ENCODE measurements at regions not wholly inside any gene's neighbourhood (a gene's known extent, or its start where the extent isn't known, plus 50 kb on each side); places are given as distances from the start of the nearest gene placed in this dataset.

- no peak for DNase-seq (ENCODE audit: low spot score)
Observed at GRCh38 chr4:138312536-138312911, 70.4 kb upstream of the SLC7A11 start.

GRCh38 chr4:138311771-138312535 is 69.8 kb upstream of the SLC7A11 start:
- DNase-seq (ENCODE audit: low spot score) = no peak

GRCh38 chr4:138310991-138311390 is 68.8 kb upstream of the SLC7A11 start:
- no peak for DNase-seq (ENCODE audit: low spot score)

GRCh38 chr4:138310498-138310897 is 68.3 kb upstream of the SLC7A11 start:
- no peak for DNase-seq (ENCODE audit: low spot score)

GRCh38 chr4:138308356-138308755 is 66.2 kb upstream of the SLC7A11 start:
- DNase-seq (ENCODE audit: low spot score) = no peak

- DNase-seq (ENCODE audit: low spot score) = no peak
Observed at GRCh38 chr4:138307319-138307718, 65.2 kb upstream of the SLC7A11 start.

GRCh38 chr4:138305050-138305449 is 62.9 kb upstream of the SLC7A11 start:
- no peak for DNase-seq (ENCODE audit: low spot score)

GRCh38 chr4:138301536-138301935 is 59.4 kb upstream of the SLC7A11 start:
- DNase-seq (ENCODE audit: low spot score) = no peak

GRCh38 chr4:138300616-138301015 is 58.5 kb upstream of the SLC7A11 start:
- no peak for DNase-seq (ENCODE audit: low spot score)

- DNase-seq (ENCODE audit: low spot score) = no peak
Observed at GRCh38 chr4:138299881-138300280, 57.7 kb upstream of the SLC7A11 start.

- no peak for DNase-seq (ENCODE audit: low spot score)
Observed at GRCh38 chr4:138298866-138299265, 56.7 kb upstream of the SLC7A11 start.

GRCh38 chr4:138298431-138298830 is 56.3 kb upstream of the SLC7A11 start:
- DNase-seq (ENCODE audit: low spot score) = no peak

- DNase-seq (ENCODE audit: low spot score) = no peak
Observed at GRCh38 chr4:138297743-138298405, 55.7 kb upstream of the SLC7A11 start.

- DNase-seq (ENCODE audit: low spot score) = no peak
Observed at GRCh38 chr4:138292321-138292720, 50.2 kb upstream of the SLC7A11 start.
